MM.1S (cell line): ENCODE measurements at regions not wholly inside any gene's neighbourhood (a gene's known extent, or its start where the extent isn't known, plus 50 kb on each side); places are given as distances from the start of the nearest gene placed in this dataset.

Experiments
- DNase-seq: peaks from one replicate; pipeline ENCODE4 v3.0.0-alpha.2; 2015
- H2AFZ ChIP-seq: fragments of 300-600 bp; sonication (generic); 2 replicates; pipeline ENCODE4 v1.6.0; 2016; ENCODE audit warnings: antibody characterized with exemption, low read length
- H3F3A ChIP-seq: fragments of 300-600 bp; sonication (generic); 2 replicates; pipeline ENCODE4 v1.6.1; 2016; ENCODE audit warnings: mild to moderate bottlenecking, antibody characterized with exemption, low read length, moderate library complexity, mixed read lengths; ENCODE audit not compliant: insufficient read depth
- H3K27ac ChIP-seq: fragments of 300-600 bp; sonication (generic); 2 replicates; pipeline ENCODE4 v1.5.1; 2016; ENCODE audit warnings: mild to moderate bottlenecking, low read length
- H3K27me3 ChIP-seq: fragments of 300-600 bp; sonication (generic); replicated peaks from 2 replicates; pipeline ENCODE4 v1.6.0; 2016; ENCODE audit warnings: low read length; ENCODE audit not compliant: insufficient read depth
- H3K36me3 ChIP-seq: fragments of 300-600 bp; sonication (generic); replicated peaks from 2 replicates; pipeline ENCODE4 v1.6.1; 2016; ENCODE audit warnings: mild to moderate bottlenecking, low read length, mixed read lengths; ENCODE audit not compliant: insufficient read depth
- H3K4me1 ChIP-seq: fragments of 300-600 bp; sonication (generic); 2 replicates; pipeline ENCODE4 v1.6.1; 2016; ENCODE audit warnings: low read length, mixed read lengths
- H3K4me2 ChIP-seq: fragments of 300-600 bp; sonication (generic); 2 replicates; pipeline ENCODE4 v1.6.0; 2016; ENCODE audit warnings: low read depth, low read length
- H3K4me3 ChIP-seq: fragments of 300-600 bp; sonication (generic); 2 replicates; pipeline ENCODE4 v1.5.1; 2016; ENCODE audit warnings: low read length, mixed read lengths
- H3K79me2 ChIP-seq: fragments of 300-600 bp; sonication (generic); 2 replicates; pipeline ENCODE4 v1.6.1; 2016; ENCODE audit warnings: mixed run types, low read length, mixed read lengths
- H3K9ac ChIP-seq: fragments of 300-600 bp; sonication (generic); 2 replicates; pipeline ENCODE4 v1.6.1; 2016; ENCODE audit warnings: low read length, mixed read lengths
- H3K9me2 ChIP-seq: fragments of 300-600 bp; sonication (generic); replicated peaks from 2 replicates; pipeline ENCODE4 v1.6.1; 2016; ENCODE audit warnings: mild to moderate bottlenecking, low read length, mixed read lengths; ENCODE audit not compliant: insufficient read depth
- H3K9me3 ChIP-seq: fragments of 300-600 bp; sonication (generic); replicated peaks from 2 replicates; pipeline ENCODE4 v1.6.1; 2016; ENCODE audit warnings: mild to moderate bottlenecking, low read length, mixed read lengths; ENCODE audit not compliant: insufficient read depth
- H4K20me1 ChIP-seq: fragments of 300-600 bp; sonication (generic); 2 replicates; pipeline ENCODE4 v1.6.1; 2016; ENCODE audit warnings: mild to moderate bottlenecking, low read length, moderate library complexity, mixed read lengths; ENCODE audit not compliant: insufficient read depth
- EZH2 ChIP-seq: fragments of 300-600 bp; sonication (generic); optimal IDR thresholded peaks from 2 replicates; pipeline ENCODE3; 2017; ENCODE audit warnings: low read depth, mild to moderate bottlenecking, antibody characterized with exemption, low read length, mixed read lengths
- EZH2phosphoT487 ChIP-seq: fragments of 300-600 bp; sonication (generic); IDR thresholded peaks from 2 replicates; pipeline ENCODE4 v1.6.1; 2018; ENCODE audit warnings: antibody characterized with exemption, low read length
- TF ChIP-seq, protein P1 (sequence below): fragments of 300-600 bp; sonication (generic); IDR thresholded peaks from 2 replicates; pipeline ENCODE4 v1.5.1; 2016; ENCODE audit warnings: antibody characterized with exemption, low read length, mixed read lengths

DNA sequence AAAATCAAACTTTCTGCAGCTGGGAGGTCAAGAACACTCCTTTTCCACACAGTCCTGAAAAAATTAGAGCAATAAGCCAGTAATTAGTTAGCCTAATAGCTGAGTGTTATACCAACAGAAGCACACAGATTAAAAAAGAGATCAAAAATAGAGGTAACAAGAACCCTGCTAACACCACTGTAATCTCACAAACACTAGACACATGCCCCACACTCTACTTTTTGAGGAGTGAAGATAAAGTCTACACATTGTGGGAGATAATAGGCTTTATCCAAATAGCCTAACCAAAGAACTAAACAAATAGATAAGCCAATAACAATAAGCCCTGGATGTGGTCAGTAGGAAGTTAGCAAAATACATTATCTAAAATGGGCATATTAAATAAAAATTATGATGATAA, 372.7 kb upstream of the ANO5 start:
- no peaks in the 10 kb centered on the region for H3K9me2 ChIP-seq
- no peaks in the 10 kb centered on the region for H3K9me3 ChIP-seq
- no peak overlapping the region for H3K9ac ChIP-seq
- no peaks in the 10 kb centered on the region for H3K4me1 ChIP-seq
- H3K4me3 ChIP-seq, result no peak overlapping the region
- H3F3A ChIP-seq, result no peaks in the 10 kb centered on the region
- H3K4me2 ChIP-seq, result no peak overlapping the region
- no peaks in the 10 kb centered on the region for H3K36me3 ChIP-seq
- no peak for DNase-seq
- TF ChIP-seq, protein P1, sequence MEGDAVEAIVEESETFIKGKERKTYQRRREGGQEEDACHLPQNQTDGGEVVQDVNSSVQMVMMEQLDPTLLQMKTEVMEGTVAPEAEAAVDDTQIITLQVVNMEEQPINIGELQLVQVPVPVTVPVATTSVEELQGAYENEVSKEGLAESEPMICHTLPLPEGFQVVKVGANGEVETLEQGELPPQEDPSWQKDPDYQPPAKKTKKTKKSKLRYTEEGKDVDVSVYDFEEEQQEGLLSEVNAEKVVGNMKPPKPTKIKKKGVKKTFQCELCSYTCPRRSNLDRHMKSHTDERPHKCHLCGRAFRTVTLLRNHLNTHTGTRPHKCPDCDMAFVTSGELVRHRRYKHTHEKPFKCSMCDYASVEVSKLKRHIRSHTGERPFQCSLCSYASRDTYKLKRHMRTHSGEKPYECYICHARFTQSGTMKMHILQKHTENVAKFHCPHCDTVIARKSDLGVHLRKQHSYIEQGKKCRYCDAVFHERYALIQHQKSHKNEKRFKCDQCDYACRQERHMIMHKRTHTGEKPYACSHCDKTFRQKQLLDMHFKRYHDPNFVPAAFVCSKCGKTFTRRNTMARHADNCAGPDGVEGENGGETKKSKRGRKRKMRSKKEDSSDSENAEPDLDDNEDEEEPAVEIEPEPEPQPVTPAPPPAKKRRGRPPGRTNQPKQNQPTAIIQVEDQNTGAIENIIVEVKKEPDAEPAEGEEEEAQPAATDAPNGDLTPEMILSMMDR, result no peak
- no peak overlapping the region for H3K27ac ChIP-seq
- no peaks in the 10 kb centered on the region for H4K20me1 ChIP-seq
- H3K79me2 ChIP-seq, result no peaks in the 10 kb centered on the region
- H3K27me3 ChIP-seq, result no peaks in the 10 kb centered on the region
- H2AFZ ChIP-seq, result no peak overlapping the region

DNA sequence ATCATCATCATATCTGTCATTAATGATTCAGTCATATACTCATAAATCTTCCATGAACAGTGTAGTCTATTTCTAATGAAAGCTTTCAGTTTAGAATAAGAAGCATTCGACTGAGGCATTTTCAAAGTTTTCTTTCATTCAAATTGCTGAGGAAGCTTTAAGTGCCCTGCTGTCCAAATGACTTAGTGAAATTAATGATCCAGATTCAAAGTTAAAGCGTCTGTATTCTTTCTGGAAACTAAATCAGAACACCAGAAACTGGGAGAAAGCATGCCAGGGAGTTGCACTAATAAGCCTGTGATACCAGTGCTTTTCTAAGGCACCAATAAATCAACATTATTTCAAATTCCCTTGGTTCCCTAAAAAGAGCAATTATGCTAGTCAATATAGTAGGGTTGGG, 367.8 kb upstream of the ANO5 start:
- TF ChIP-seq EZH2 (no peak), EZH2phosphoT487 (no peak)
- TF ChIP-seq, protein P1, result no peak
- H3K4me1 ChIP-seq, result no peaks in the 10 kb centered on the region
- H3K4me2 ChIP-seq, result no peak overlapping the region
- no peak for DNase-seq
- H3K9ac ChIP-seq, result no peak overlapping the region
- no peaks in the 10 kb centered on the region for H3K9me3 ChIP-seq
- no peak overlapping the region for H3K4me3 ChIP-seq
- H3K79me2 ChIP-seq, result no peaks in the 10 kb centered on the region
- no peaks in the 10 kb centered on the region for H3K27me3 ChIP-seq
- no peaks in the 10 kb centered on the region for H3K9me2 ChIP-seq
- H3K36me3 ChIP-seq, result no peaks in the 10 kb centered on the region
- H4K20me1 ChIP-seq, result no peaks in the 10 kb centered on the region
- no peak overlapping the region for H2AFZ ChIP-seq
- H3K27ac ChIP-seq, result no peak overlapping the region
- no peaks in the 10 kb centered on the region for H3F3A ChIP-seq

DNA sequence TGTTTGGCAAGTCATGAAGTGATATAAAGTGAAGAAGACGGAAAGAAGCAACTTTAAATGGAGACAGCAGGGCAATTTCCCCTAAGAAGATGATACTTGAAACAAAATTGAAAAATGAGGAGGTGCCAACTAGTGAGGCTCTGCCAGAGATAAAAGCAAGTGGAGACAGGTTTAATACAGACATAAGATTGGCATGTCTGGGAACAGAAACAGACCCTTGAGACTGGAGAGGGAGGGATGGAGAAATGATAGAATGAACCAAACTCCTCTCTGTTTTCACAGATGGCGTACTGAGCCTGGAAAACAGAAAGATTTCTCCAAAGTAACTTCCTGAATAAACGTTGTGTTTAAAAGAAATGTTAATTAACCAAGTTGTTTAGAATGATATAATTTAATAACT, 354.5 kb upstream of the ANO5 start:
- DNase-seq, result no peak
- Histone ChIP-seq H4K20me1 (no peaks in the 10 kb centered on the region), H3K4me1 (no peaks in the 10 kb centered on the region), H3K4me3 (no peak overlapping the region), H2AFZ (no peak overlapping the region), H3K27ac (no peak overlapping the region), H3K9ac (no peak overlapping the region), H3K36me3 (no peaks in the 10 kb centered on the region), H3K79me2 (no peaks in the 10 kb centered on the region), H3F3A (no peaks in the 10 kb centered on the region), H3K9me3 (no peaks in the 10 kb centered on the region), H3K4me2 (no peak overlapping the region), H3K9me2 (no peaks in the 10 kb centered on the region), H3K27me3 (no peaks in the 10 kb centered on the region)
- TF ChIP-seq EZH2 (no peak), EZH2phosphoT487 (no peak)
- TF ChIP-seq, protein P1, result no peak

DNA sequence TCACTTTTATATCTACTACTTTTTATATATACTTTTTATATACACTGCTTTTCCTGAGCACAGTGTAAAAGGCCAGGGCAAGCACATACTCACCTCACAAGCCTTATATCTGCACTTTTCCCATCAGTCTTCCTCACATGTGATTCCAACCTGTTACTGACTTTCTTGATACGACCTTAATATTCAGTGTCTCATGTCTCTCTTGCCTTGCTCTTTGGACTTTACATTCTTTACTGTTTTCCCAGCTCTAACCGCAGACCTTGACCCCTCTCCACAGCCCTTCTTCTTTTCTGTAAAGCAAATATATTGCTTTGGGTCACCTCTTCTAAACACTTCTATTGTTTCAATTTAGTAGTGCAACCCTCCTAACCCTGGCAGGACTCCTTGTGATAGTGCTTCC, 353.1 kb upstream of the ANO5 start:
- TF ChIP-seq, protein P1, result no peak
- TF ChIP-seq EZH2phosphoT487 (no peak), EZH2 (no peak)
- H3K4me1 ChIP-seq, result no peaks in the 10 kb centered on the region
- no peaks in the 10 kb centered on the region for H3K9me3 ChIP-seq
- H3K36me3 ChIP-seq, result no peaks in the 10 kb centered on the region
- H3K27ac ChIP-seq, result no peak overlapping the region
- no peak overlapping the region for H3K4me2 ChIP-seq
- no peak overlapping the region for H2AFZ ChIP-seq
- H3K4me3 ChIP-seq, result no peak overlapping the region
- no peaks in the 10 kb centered on the region for H4K20me1 ChIP-seq
- no peaks in the 10 kb centered on the region for H3F3A ChIP-seq
- no peaks in the 10 kb centered on the region for H3K79me2 ChIP-seq
- no peaks in the 10 kb centered on the region for H3K9me2 ChIP-seq
- no peak for DNase-seq
- no peaks in the 10 kb centered on the region for H3K27me3 ChIP-seq
- no peak overlapping the region for H3K9ac ChIP-seq
